HTR-8/SVneo (cell line): ENCODE measurements at regions not wholly inside any gene's neighbourhood (a gene's known extent, or its start where the extent isn't known, plus 50 kb on each side); places are given as distances from the start of the nearest gene placed in this dataset.
A peak's percentile ranks its signal among the peaks of the same experiment; 100 is the strongest.
"Not testable (repeated sequence)": the region's sequence is repeated elsewhere in the genome, so short reads cannot be mapped to it uniquely, and the experiment has no call there.

Source experiments
- DNase-seq: peaks from one replicate; pipeline ENCODE4 v3.0.0; 2011; ENCODE audit warnings: low spot score, mixed read lengths; ENCODE audit not compliant: insufficient read length
- FAIRE-seq: peaks from 2 replicates; lab custom pipeline; 2011; peaks lifted over from hg19 to GRCh38; lab: Jason Lieb, UNC

DNA sequence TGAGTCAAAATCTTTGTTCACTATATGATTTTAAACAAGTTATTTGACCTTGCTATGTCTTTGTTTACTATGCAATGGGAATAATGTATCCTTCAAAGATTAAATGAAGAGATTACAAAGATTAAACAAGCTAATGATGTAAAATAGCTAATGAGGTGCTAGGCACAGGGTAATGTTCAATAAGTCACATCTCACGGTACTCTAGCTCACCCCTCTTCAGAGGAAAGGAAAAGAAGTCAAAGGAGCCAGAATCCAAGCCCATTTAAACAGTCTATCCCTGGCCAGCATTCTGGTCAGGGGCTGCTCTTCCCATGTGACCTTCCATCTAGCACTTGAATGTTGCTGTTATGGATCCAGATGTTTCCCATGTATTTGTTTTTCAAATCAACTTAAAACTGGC, 412.4 kb upstream of the CAMK1G start:
- DNase-seq (no peak), FAIRE-seq (no peak)

DNA sequence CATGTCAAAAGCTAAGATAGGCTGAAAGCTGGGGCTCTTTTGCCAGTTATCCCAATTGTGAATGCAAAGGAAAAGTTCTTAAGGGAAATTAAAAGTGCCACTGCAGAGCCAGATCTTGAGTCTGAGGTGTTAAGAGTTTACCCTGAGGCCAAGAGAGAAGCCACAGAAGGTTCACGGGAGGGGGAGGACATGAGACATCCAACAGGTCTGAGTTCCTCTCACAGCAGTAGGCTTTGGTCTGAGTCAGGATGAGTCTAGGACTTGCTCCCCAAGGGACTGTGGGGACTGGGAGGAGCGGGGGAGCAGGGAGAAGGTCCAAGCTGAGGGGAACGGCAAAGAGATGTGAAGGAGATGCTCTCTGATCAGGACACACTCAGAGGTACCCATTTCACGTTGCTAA, 411.2 kb upstream of the CAMK1G start:
- no peak for DNase-seq
- no peak for FAIRE-seq

GRCh38 chr1:209172792-209173542, 410.5 kb upstream of the CAMK1G start:
- peak; percentile 72 for FAIRE-seq

GRCh38 chr1:209173796-209174195, 409.7 kb upstream of the CAMK1G start:
- not testable (repeated sequence) for FAIRE-seq, DNase-seq

More at GRCh38 chr1:209172792-209173542, 410.5 kb upstream of the CAMK1G start:
- not testable (repeated sequence) for DNase-seq

GRCh38 chr1:209176866-209177430, 406.6 kb upstream of the CAMK1G start:
- peak; percentile 33 for FAIRE-seq
- DNase-seq: no peak

- DNase-seq (no peak), FAIRE-seq (no peak)
Observed at GRCh38 chr1:209183195-209183594, 400.3 kb upstream of the CAMK1G start.

GRCh38 chr1:209187589-209187988, 395.9 kb upstream of the CAMK1G start:
- no peak for DNase-seq
- no peak for FAIRE-seq

DNA sequence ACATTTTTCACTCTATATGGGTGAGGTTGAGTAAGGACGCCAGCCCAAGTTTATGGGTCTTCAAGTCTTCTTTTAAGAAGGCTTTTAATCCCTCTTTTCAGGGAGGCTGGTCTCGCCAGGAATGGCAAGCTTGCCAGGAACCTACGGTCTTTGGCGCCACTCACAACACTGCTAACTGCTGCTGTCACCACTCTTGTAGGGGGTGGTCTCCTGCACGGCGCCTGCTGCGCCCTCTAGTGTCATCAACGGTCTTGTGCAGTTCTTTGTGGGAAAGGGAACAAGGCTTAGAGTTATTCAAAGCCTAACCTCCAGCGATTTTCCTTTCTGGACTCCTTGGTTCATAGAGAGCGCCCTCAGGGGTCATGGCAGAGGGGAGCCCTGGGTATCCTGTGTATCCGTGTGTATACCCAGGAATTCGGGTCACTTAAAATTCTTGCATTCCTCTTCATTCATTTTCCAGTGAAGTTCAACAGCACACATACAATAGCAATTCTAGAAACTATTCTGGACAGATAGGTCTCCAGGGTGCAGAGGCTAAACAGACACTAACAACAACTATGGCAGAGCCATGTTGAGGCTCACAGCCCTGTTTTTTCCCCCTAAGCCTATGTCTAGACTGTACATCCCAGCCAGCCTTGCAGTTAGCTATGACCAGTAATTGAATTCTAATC, 392.8 kb upstream of the CAMK1G start:
- DNase-seq: peak; percentile 72
- FAIRE-seq: peak; percentile 54

DNA sequence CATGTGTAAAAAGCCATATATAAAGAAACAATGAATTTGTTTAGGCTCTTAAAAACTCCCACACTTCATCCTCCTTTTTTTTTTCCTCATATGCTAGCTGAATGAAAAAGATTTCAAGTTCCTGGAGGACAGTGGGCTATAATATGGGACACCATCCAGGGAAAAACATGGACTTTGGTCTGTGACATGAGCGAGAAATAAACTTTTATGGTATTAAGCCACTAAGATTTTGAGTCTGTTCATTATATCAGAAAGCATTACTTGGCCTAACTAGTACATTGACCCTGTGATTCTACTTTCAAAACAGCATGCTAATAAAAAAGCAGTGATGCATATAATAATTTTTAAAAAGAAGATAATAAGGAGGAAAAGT, 392.3 kb upstream of the CAMK1G start:
- FAIRE-seq: no peak

DNA sequence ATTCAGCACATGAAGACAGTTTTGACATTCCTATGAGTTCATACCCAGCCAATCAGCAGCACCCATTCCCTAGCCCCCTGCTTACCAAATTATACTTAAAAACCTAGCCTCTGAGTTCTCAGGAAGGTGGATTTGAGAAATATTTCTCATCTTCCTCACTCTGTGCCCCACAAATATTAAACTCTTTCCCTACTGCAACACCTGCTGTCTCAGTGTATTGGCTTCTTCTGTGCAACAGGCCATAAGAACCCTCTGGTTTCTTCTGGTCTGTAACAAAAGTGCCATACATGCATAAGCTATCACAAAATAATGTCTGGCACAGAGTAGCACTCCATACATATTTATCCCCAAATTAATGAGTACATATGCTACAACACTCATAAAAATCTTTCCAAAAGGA, 387.4 kb upstream of the CAMK1G start:
- no peak for FAIRE-seq
- no peak for DNase-seq

More for the DNA sequence above, 392.3 kb upstream of the CAMK1G start:
- no peak for DNase-seq

GRCh38 chr1:209198961-209199750, 384.4 kb upstream of the CAMK1G start:
- FAIRE-seq (no peak), DNase-seq (no peak)

DNA sequence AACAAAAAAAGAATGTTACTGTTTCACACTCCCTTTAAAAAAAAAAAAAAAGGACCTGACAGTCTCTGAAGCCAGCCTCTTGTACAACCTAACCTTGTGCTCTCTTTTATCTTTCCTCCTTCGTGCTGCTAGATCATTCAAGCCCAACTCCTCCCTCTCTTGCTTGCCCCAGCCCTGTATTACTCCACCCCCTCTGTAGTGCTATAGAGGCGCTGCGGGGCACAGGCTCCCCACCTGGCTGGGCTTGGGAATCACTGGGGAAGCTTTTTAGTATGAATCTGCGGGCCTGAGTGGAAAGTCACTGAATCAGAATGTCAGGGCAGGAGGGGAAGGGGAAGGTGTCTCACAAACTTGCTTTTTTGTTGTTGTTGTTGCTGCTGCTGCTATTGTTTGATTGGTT, 383.7 kb upstream of the CAMK1G start:
- DNase-seq (no peak), FAIRE-seq (no peak)

- not testable (repeated sequence) for DNase-seq, FAIRE-seq
Observed at GRCh38 chr1:209202321-209202720, 381.2 kb upstream of the CAMK1G start.

DNA sequence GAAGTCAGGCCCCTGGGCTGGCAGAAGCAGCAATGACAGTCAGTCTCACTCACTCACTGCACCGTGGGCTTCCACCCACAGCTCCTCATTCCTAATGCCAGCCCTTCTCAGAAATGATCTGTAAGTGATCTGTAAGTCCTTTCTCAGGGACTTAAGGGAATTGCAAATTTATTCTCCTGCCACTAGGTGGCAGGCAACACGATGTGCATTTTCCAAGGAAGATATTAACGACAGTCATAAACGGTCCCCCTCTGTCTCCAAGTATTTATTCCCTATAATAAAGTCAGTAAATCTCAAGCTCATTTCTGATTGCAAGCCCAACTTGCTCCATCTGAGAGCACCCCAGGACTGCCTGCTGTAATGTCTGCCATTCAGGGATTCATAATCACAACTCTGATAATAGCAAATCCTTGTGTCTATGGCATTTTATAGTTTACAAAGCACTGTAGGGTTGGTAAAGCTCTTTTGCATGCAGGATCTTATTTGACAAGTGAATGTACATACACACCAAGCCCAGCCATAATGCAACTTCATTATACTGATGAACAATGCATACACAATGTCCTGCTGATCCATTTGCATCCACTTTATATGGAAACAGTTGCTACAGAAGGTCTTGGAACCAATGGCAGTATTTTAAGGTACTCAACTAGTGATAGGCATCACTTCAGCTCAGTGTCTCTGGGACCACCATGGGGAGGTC, 380.5 kb upstream of the CAMK1G start:
- DNase-seq (peak; percentile 69), FAIRE-seq (peak; percentile 38)

DNA sequence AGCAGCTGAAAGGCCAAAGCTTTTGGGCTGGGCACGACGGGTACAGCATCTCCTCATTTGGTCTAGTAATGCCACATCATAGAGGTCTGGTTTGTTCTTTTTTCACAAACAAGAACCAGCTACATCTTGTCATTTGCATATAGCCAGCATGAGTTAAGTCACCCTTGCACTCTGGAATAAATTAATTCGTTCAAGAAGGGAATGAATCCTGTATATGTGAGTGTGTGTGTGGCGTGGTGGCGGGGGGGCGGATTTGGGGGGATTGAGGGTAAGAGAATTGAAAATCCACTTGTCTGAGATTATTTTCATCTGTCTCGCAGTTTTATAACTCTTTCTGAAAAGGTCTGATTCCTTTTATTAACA, 380.0 kb upstream of the CAMK1G start:
- FAIRE-seq: no peak

GRCh38 chr1:209205039-209205438, 378.5 kb upstream of the CAMK1G start:
- DNase-seq: no peak
- peak; percentile 23 for FAIRE-seq

More for the DNA sequence above, 380.0 kb upstream of the CAMK1G start:
- DNase-seq: no peak

- DNase-seq (no peak), FAIRE-seq (no peak)
Observed at GRCh38 chr1:209207126-209207700, 376.3 kb upstream of the CAMK1G start.

DNA sequence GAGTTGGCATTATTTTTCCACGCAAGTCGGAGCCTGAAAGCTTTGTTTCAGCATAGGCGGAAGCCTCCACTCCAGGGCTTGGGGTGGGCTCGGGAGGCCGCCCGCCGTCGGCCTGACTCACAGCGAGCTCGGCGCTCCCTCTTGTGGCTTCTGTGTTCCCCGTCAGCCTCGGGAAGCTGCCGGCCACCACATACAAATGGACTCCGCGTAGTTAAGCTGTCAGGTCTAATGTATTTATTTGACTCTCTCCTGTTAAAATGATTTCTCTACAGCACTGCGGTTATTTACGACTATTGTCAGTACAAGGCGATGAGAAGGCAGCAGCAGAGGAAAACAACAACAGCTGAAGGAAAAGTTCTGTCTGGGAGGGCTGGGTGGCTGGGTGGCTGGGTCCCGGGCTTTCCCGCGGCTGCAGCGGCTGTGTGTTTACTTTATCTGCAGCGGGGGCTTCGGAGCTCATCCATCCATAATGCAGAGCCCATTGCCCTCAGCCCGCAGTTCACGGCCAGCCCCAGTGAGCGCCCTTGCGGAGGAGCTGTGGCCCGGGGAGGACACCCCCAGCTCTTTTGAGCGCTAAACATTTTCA, 375.7 kb upstream of the CAMK1G start:
- DNase-seq: peak; percentile 77
- peak; percentile 23 for FAIRE-seq

DNA sequence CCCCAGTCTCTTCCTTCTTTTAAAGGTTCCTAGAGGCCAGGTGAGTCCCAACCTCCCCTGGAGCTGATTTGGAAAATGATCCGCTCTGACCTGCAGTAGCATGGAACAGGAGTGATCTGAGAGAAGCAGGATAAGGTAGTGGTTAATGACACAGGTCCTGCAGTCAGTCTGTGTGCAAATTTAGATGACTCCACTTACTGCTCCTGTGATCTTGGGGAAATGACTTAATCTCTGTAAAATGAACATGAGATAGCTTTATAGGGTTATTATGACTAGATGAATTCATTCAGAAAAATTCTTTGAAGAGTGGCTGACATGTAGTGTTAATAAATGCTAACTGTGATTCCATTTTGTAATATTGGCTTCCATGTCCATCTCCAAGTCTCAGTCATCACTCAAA, 374.9 kb upstream of the CAMK1G start:
- no peak for DNase-seq

More for the DNA sequence above, 374.9 kb upstream of the CAMK1G start:
- no peak for FAIRE-seq
